Astrocyte of the spinal cord (primary cell): ENCODE measurements at regions not wholly inside any gene's neighbourhood (a gene's known extent, or its start where the extent isn't known, plus 50 kb on each side); places are given as distances from the start of the nearest gene placed in this dataset.

ENCODE experiments used
- DNase-seq: peaks from one replicate; pipeline ENCODE4 v3.0.0; 2011; ENCODE audit warnings: low read depth, low spot score
- H3K4me3 ChIP-seq: 2 replicates; pipeline ENCODE4 v1.5.1; 2011; ENCODE audit warnings: low read depth, mild to moderate bottlenecking, low read length, moderate library complexity
- CTCF ChIP-seq: IDR thresholded peaks from 2 replicates; pipeline ENCODE4 v1.5.1; 2012; ENCODE audit warnings: low read depth, mild to moderate bottlenecking, low read length, inconsistent platforms
- in situ Hi-C: cut with HindIII; loops from 2 replicates; pipeline ENCODE4 v1.10.0; 2017; ENCODE audit warnings: low sequenced_read_pairs

DNA sequence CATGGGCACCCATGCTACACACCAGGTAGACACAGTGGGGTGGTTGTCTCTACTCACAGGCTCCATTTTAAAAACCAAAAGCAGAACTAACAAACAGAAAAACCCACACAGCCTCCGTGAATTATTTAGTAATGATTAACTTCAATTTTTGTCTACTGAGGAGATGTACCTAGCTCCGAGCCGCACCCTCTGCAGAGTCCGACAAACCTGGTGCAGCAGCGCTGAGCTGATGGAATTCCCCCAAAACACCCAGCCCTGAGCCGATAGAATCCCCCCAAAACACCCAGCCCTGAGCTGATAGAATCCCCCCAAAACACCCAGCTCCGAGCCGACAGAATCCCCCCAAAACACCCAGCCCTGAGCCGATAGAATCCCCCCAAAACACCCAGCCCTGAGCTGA, 927.0 kb downstream of the BRD1 start:
- DNase-seq, result no peak
- in situ Hi-C loops, result no loop called here
- no peak for TF ChIP-seq CTCF
- H3K4me3 ChIP-seq, result no peak overlapping the region

DNA sequence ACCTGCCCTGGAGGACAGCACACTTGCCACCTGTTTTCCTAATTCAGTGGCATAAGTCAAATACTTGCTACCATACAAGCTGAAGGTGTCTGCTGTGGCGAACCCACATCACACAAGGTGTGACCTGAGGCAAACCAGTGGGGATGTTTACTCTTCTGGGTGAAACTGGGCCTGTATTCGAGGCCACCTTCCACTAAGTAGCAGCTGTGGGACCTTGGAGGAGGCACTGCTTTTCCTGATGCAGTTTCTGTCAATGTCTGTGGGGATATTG, 927.4 kb downstream of the BRD1 start:
- H3K4me3 ChIP-seq, result no peak overlapping the region
- no peak for DNase-seq
- TF ChIP-seq CTCF, result no peak
- in situ Hi-C loops, result no loop called here

DNA sequence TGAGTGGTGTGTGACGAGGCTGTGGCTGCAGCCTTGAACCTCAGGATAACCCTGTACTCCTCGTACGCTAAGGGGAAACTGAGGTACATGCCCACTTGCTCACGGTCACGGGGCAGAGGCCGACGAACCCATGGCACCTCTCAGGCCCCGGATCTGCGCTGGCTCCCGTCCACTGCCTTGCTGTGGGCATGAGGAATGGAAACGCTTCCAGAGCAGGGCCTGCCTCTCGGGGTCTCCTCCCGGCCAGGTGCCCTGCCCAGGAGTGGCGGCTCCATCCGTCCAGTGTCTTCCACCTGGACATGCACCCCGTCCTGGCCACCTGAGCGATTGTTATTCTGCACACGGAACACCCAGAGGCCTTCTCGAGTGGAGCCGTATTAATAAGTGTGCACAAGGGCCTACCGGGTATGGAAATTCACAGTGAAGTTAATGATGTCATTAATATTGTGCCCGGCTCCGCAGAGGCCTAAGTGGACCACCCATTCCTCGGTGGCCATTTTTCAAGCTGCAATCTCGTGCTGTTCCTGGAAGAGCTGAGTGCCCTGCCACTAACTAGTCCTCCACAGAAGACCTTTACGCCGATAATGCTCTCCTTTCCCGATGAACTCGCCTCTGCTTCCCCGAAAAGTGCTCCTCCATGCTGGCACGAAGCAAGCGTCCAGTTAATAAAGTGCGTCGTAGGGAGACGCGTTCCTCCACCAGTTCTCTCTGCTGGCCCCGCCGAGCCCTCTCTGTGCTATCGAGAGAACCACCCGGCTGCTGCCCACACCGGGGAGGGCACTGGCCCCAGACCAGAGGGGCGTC, 927.9 kb downstream of the BRD1 start:
- no peak for DNase-seq
- no peak overlapping the region for H3K4me3 ChIP-seq
- in situ Hi-C loops, result no loop called here
- TF ChIP-seq CTCF, result no peak

GRCh38 chr22:48898524-48899250, 929.0 kb downstream of the BRD1 start:
- no peak overlapping the region for H3K4me3 ChIP-seq
- TF ChIP-seq CTCF, result no peak
- DNase-seq, result no peak
- in situ Hi-C loops, result no loop called here

GRCh38 chr22:48897645-48898370, 929.9 kb downstream of the BRD1 start:
- in situ Hi-C loops, result no loop called here
- TF ChIP-seq CTCF, result no peak
- DNase-seq, result no peak
- no peak overlapping the region for H3K4me3 ChIP-seq

DNA sequence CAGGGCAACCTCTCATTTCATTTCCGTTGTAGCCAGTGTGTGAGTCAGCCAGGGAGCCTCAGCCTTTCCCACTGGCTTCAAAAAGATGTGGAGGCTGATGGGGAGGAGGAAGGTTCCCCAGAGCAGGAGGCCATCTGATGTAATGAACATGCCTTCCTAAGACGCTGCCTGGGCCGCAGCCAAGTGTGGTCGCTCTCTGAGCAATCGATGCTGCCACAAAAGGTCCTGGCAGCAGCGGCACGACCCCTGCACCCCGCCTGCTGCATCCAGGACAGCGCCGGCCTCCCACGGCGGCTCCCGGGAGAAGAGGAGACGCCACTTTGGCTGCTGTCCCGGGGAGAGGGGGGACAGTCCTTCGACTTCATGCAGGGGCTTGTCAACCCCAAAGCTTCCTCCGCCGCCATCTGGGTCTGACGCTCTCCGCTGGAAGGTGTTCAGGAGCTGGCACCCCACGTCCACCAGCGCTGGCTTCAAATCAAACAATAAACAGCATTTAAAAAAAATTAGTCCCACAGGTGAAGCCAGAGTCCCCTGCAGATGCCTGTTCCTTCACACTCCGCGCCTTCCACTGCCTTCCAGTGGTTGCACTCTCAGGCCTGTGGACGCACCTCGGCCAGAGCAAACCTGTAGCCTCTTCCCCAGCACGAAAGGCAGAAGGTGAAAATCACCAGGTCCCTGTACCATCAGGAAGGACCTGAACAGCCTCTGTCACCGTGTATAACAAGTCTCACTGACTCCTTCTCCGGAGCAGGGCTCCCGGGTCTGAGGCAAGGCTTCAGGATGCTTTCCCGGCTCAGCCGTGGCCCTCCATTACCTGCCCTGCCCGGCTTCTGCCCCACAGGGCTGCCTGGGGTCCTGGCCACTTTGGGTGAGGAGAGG, 930.7 kb downstream of the BRD1 start:
- no peak for DNase-seq
- no peak for TF ChIP-seq CTCF
- in situ Hi-C loops, result no loop called here
- H3K4me3 ChIP-seq, result no peak overlapping the region
